ENCODE measurements at regions not wholly inside any gene's neighbourhood (a gene's known extent, or its start where the extent isn't known, plus 50 kb on each side); places are given as distances from the start of the nearest gene placed in this dataset.

DNA sequence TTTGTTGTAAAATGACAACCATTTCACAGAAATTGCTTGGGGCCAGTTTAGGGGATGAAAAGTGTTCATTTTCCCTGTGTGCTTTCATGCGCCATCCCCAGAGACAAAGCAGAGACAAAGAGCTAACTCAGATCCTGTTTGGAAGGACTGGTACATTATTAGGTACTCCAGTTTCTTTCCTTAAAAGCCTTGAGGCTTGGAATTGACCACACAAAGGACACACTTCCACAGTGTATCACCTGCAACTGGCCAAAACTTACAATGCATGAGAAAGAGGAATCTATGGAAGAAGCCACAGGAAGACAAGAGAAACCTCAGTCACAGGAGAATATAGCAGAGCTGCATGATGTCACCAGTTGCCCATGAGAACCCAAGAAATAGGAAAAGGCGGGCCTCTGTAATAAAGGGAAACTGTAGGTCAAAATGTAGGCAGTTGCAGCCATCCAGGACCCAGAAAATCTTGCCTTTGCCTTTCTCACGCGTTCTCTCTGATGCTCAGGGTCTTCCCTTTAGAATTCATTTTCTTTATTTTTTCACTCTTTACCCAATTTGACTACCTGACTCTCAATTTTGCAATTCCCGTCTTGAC is 339.0 kb downstream of the RMST start:
- Histone ChIP-seq H3K27ac (ENCODE audit: low read depth in 2 of 2, low read length in 1 of 2) (no peak overlapping the region), H3K9me2 (no peaks in the 10 kb centered on the region), H3K36me3 (replicated peaks in 1 of 2; ENCODE audit: control insufficient read depth in 1 of 2, insufficient read depth in 2 of 2, low read length in 1 of 2) (no peaks in the 10 kb centered on the region), H3K9ac (no peak overlapping the region), H2AFZ (ENCODE audit: low read depth) (no peak overlapping the region), H3K79me2 (ENCODE audit: insufficient read depth) (no peaks in the 10 kb centered on the region), H3K9me3 (no peaks in the 10 kb centered on the region), H3F3A (replicated peaks; ENCODE audit: insufficient read depth) (no peaks in the 10 kb centered on the region), H3K27me3 (ENCODE audit: insufficient read depth) (no peaks in the 10 kb centered on the region), H3K4me1 (ENCODE audit: control insufficient read depth in 1 of 2, insufficient read depth in 2 of 2, low read depth in 1 of 2, low read length in 1 of 2) (no peaks in the 10 kb centered on the region), H3K4me2 (no peak overlapping the region), H3K4me3 (ENCODE audit: low read depth in 2 of 2, low read length in 1 of 2) (no peak overlapping the region), H4K20me1 (ENCODE audit: insufficient read depth) (no peaks in the 10 kb centered on the region)
- WGBS (ENCODE audit: low lambda C conversion rate): 54% methylated on average over 5 of the region's 5 CpGs
- DNase-seq: no peak
- TF ChIP-seq GABPA (IDR thresholded peaks at IDR 0.05; ENCODE audit: low read depth) (no peak), TCF12 (IDR thresholded peaks at IDR 0.05) (no peak), CHD2 (IDR thresholded peaks at IDR 0.05; ENCODE audit: low read length, partially characterized antibody) (no peak)
- ChIA-PET POLR2A (no interaction called here), CTCF (no interaction called here)

- H3K27me3 ChIP-seq (ENCODE audit: insufficient read depth): no peaks in the 10 kb centered on the region
- H3K9me3 ChIP-seq: no peaks in the 10 kb centered on the region
- H3K36me3 ChIP-seq (replicated peaks in 1 of 2; ENCODE audit: control insufficient read depth in 1 of 2, insufficient read depth in 2 of 2, low read length in 1 of 2): no peaks in the 10 kb centered on the region
- no peaks in the 10 kb centered on the region for H3K9me2 ChIP-seq
- POLR2A ChIA-PET: no interaction called here
- H3K27ac ChIP-seq (ENCODE audit: low read depth in 2 of 2, low read length in 1 of 2): no peak overlapping the region
- H4K20me1 ChIP-seq (ENCODE audit: insufficient read depth): no peaks in the 10 kb centered on the region
- no peaks in the 10 kb centered on the region for H3F3A ChIP-seq (replicated peaks; ENCODE audit: insufficient read depth)
- no peak for TF ChIP-seq RFX5 (IDR thresholded peaks at IDR 0.05; ENCODE audit: low read length)
- TF ChIP-seq FOXJ3 (CRISPR knock-in tag; IDR thresholded peaks at IDR 0.05): no peak
- no peak for TF ChIP-seq CHD2 (IDR thresholded peaks at IDR 0.05; ENCODE audit: low read length, partially characterized antibody)
- no peak for TF ChIP-seq CTCF (IDR thresholded peaks at IDR 0.05)
- no peak for TF ChIP-seq GATA2 (CRISPR knock-in tag; IDR thresholded peaks at IDR 0.05)
- no peak for TF ChIP-seq MAX (IDR thresholded peaks at IDR 0.05; ENCODE audit: low read depth)
- no peak for TF ChIP-seq EZH2phosphoT487 (IDR thresholded peaks at IDR 0.05; ENCODE audit: borderline replicate concordance, low read depth)
- no peak for TF ChIP-seq RCOR1 (IDR thresholded peaks at IDR 0.05; ENCODE audit: low read length)
- no peak for TF ChIP-seq EP300 (IDR thresholded peaks at IDR 0.05; ENCODE audit: borderline replicate concordance in 1 of 2, low read depth in 1 of 2, low read length in 1 of 2)
- TF ChIP-seq GABPA (IDR thresholded peaks at IDR 0.05; ENCODE audit: low read depth): no peak
- TF ChIP-seq, protein P1, sequence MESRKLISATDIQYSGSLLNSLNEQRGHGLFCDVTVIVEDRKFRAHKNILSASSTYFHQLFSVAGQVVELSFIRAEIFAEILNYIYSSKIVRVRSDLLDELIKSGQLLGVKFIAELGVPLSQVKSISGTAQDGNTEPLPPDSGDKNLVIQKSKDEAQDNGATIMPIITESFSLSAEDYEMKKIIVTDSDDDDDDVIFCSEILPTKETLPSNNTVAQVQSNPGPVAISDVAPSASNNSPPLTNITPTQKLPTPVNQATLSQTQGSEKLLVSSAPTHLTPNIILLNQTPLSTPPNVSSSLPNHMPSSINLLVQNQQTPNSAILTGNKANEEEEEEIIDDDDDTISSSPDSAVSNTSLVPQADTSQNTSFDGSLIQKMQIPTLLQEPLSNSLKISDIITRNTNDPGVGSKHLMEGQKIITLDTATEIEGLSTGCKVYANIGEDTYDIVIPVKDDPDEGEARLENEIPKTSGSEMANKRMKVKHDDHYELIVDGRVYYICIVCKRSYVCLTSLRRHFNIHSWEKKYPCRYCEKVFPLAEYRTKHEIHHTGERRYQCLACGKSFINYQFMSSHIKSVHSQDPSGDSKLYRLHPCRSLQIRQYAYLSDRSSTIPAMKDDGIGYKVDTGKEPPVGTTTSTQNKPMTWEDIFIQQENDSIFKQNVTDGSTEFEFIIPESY (IDR thresholded peaks at IDR 0.05; ENCODE audit: borderline replicate concordance, low read depth): no peak
- TF ChIP-seq SMC3 (IDR thresholded peaks at IDR 0.05; ENCODE audit: low read depth, low read length): no peak
- TF ChIP-seq, protein P2, sequence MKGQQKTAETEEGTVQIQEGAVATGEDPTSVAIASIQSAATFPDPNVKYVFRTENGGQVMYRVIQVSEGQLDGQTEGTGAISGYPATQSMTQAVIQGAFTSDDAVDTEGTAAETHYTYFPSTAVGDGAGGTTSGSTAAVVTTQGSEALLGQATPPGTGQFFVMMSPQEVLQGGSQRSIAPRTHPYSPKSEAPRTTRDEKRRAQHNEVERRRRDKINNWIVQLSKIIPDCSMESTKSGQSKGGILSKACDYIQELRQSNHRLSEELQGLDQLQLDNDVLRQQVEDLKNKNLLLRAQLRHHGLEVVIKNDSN (IDR thresholded peaks at IDR 0.05; ENCODE audit: borderline replicate concordance, low read depth): no peak
- TF ChIP-seq FOXM1 (IDR thresholded peaks at IDR 0.05; ENCODE audit: low read depth): no peak
- H2AFZ ChIP-seq (ENCODE audit: low read depth): no peak overlapping the region
- no peak overlapping the region for H3K4me3 ChIP-seq (ENCODE audit: low read depth in 2 of 2, low read length in 1 of 2)
- no peak for DNase-seq
- no peak overlapping the region for H3K9ac ChIP-seq
- H3K79me2 ChIP-seq (ENCODE audit: insufficient read depth): no peaks in the 10 kb centered on the region
- 40% methylated on average over 8 of the region's 8 CpGs for WGBS (ENCODE audit: low lambda C conversion rate)
- no peak overlapping the region for H3K4me2 ChIP-seq
- no peaks in the 10 kb centered on the region for H3K4me1 ChIP-seq (ENCODE audit: control insufficient read depth in 1 of 2, insufficient read depth in 2 of 2, low read depth in 1 of 2, low read length in 1 of 2)
- CTCF ChIA-PET: interaction anchor here (1.2 kb wide), 1 partner anchor 20 kb away, joined by 3 read pairs; no protein-coding TSS in a partner anchor
Measured at GRCh38 chr12:97805146-97805545, 342.5 kb downstream of the RMST start.

Measured in SK-N-SH (cell line).